Natural killer cell (primary cell): ENCODE measurements at regions not wholly inside any gene's neighbourhood (a gene's known extent, or its start where the extent isn't known, plus 50 kb on each side); places are given as distances from the start of the nearest gene placed in this dataset.

Experiments used
- ATAC-seq, 3 donors: fragments of 150-1000 bp in 2 of 3; fragments of 200-7000 bp in 1 of 3; cut with Tn5 transposase; 1 replicate in 1 of 3; 2 replicates in 2 of 3; pipeline ENCODE4 v1.10.0; 2021; ENCODE audit warnings: mild to moderate bottlenecking in 2 of 3, moderate library complexity in 2 of 3
- DNase-seq, 2 donors: peaks; one replicate each; pipeline versions ENCODE4 v3.0.0 to v3.0.0-alpha.2; 2013 to 2021; ENCODE audit warnings: mixed read lengths in 1 of 2
- H3K27ac ChIP-seq: one replicate; pipeline ENCODE4 v1.5.1; 2013; ENCODE audit warnings: mild to moderate bottlenecking, low read length
- H3K27me3 ChIP-seq: one replicate; pipeline ENCODE4 v1.6.1; 2013; ENCODE audit warnings: low read length; ENCODE audit not compliant: control insufficient read depth, insufficient read depth
- H3K36me3 ChIP-seq: one replicate; pipeline ENCODE4 v1.6.1; 2013; ENCODE audit warnings: low read length; ENCODE audit not compliant: control insufficient read depth, insufficient read depth
- H3K4me1 ChIP-seq: one replicate; pipeline ENCODE4 v1.6.1; 2013; ENCODE audit warnings: low read length; ENCODE audit not compliant: control insufficient read depth, insufficient read depth
- H3K4me3 ChIP-seq: one replicate; pipeline ENCODE4 v1.5.1; 2013; ENCODE audit warnings: low read length
- H3K9me3 ChIP-seq: one replicate; pipeline ENCODE4 v1.6.1; 2013; ENCODE audit warnings: low read length; ENCODE audit not compliant: control insufficient read depth, insufficient read depth
- H3K27ac Mint-ChIP-seq, 2 donors: one replicate each; pipeline ENCODE4 v1.8.0; 2022; ENCODE audit warnings: mild to moderate bottlenecking in 2 of 2, mixed read lengths in 2 of 2, moderate library complexity in 1 of 2
- H3K27me3 Mint-ChIP-seq, 2 donors: one replicate each; pipeline ENCODE4 v1.8.0; 2022; ENCODE audit warnings: low read depth in 2 of 2, mixed read lengths in 2 of 2
- H3K36me3 Mint-ChIP-seq: one replicate; pipeline ENCODE4 v1.8.0; 2022; ENCODE audit warnings: mixed read lengths
- H3K4me1 Mint-ChIP-seq, 2 donors: one replicate each; pipeline ENCODE4 v1.8.0; 2022; ENCODE audit warnings: mixed read lengths in 2 of 2
- H3K4me3 Mint-ChIP-seq: one replicate; pipeline ENCODE4 v1.8.0; 2022; ENCODE audit warnings: mild to moderate bottlenecking, moderate library complexity, mixed read lengths
- H3K9me3 Mint-ChIP-seq, 2 donors: one replicate each; pipeline ENCODE4 v1.8.0; 2022; ENCODE audit warnings: mixed read lengths in 2 of 2
- CTCF ChIP-seq: fragments of 200-600 bp; IDR thresholded peaks from one replicate; pipeline ENCODE4 v1.8.0; 2022; ENCODE audit warnings: antibody characterized with exemption
- WGBS: methylation state at CpG from one replicate; pipeline ENCODE4 v1.1.7; 2013; ENCODE audit warnings: missing lambda C conversion rate; ENCODE audit not compliant: insufficient coverage; 5-methylcytosine and 5-hydroxymethylcytosine counted together
- intact Hi-C: fragments of 100-400 bp; cut with micrococcal nuclease; formaldehyde crosslinking; loops from one replicate; pipeline ENCODE4 v1.14.2; 2022

GRCh38 chr6:22804620-22805261 lies 235.4 kb downstream of the HDGFL1 start:
- H3K27me3 ChIP-seq, result no peaks in the 10 kb centered on the region
- H3K4me3 ChIP-seq, result no peak overlapping the region
- TF ChIP-seq CTCF, result no peak
- H3K9me3 ChIP-seq, result no peaks in the 10 kb centered on the region
- Mint-ChIP-seq H3K9me3 (peaks cover 11 to 15% of the 10 kb centered on the region in 2 donors), H3K27me3 (no peaks in the 10 kb centered on the region), H3K4me1 (no peaks in the 10 kb centered on the region), H3K27ac (no peak overlapping the region), H3K36me3 (no peaks in the 10 kb centered on the region), H3K4me3 (no peak overlapping the region)
- no peak overlapping the region for H3K27ac ChIP-seq
- H3K36me3 ChIP-seq, result no peaks in the 10 kb centered on the region
- DNase-seq, result no peak
- WGBS, result 48% methylated on average over 5 of the region's 6 CpGs
- H3K4me1 ChIP-seq, result no peaks in the 10 kb centered on the region
- intact Hi-C loops, result no loop called here
- ATAC-seq, result no peak

- Histone ChIP-seq H3K4me1 (no peaks in the 10 kb centered on the region), H3K27ac (no peak overlapping the region), H3K36me3 (no peaks in the 10 kb centered on the region), H3K9me3 (no peaks in the 10 kb centered on the region), H3K27me3 (no peaks in the 10 kb centered on the region), H3K4me3 (no peak overlapping the region)
- ATAC-seq, result no peak
- no peak overlapping the region for H3K27ac Mint-ChIP-seq
- WGBS, result no CpG with 5 or more reads among the region's 1 CpG
- H3K9me3 Mint-ChIP-seq, result peaks cover 10 to 16% of the 10 kb centered on the region in 2 donors
- no peak for TF ChIP-seq CTCF
- no peaks in the 10 kb centered on the region for H3K36me3 Mint-ChIP-seq
- no peaks in the 10 kb centered on the region for H3K27me3 Mint-ChIP-seq
- DNase-seq, result no peak
- H3K4me3 Mint-ChIP-seq, result no peak overlapping the region
- H3K4me1 Mint-ChIP-seq, result no peaks in the 10 kb centered on the region
- intact Hi-C loops, result no loop called here
Measured at GRCh38 chr6:22807261-22807660, 237.9 kb downstream of the HDGFL1 start.

- Histone ChIP-seq H3K9me3 (no peaks in the 10 kb centered on the region), H3K4me1 (no peaks in the 10 kb centered on the region), H3K36me3 (no peaks in the 10 kb centered on the region), H3K4me3 (no peak overlapping the region), H3K27ac (no peak overlapping the region), H3K27me3 (no peaks in the 10 kb centered on the region)
- Mint-ChIP-seq H3K4me3 (no peak overlapping the region), H3K4me1 (no peaks in the 10 kb centered on the region), H3K36me3 (no peaks in the 10 kb centered on the region), H3K27me3 (no peaks in the 10 kb centered on the region), H3K27ac (no peak overlapping the region), H3K9me3 (peaks cover 10 to 14% of the 10 kb centered on the region in 2 donors)
- no peak for ATAC-seq
- no peak for DNase-seq
- intact Hi-C loops, result no loop called here
- TF ChIP-seq CTCF, result no peak
- 90% methylated on average over 3 of the region's 3 CpGs for WGBS
Measured at GRCh38 chr6:22807818-22808217, 238.5 kb downstream of the HDGFL1 start.

- Mint-ChIP-seq H3K27me3 (no peaks in the 10 kb centered on the region), H3K36me3 (no peaks in the 10 kb centered on the region), H3K9me3 (peaks cover 7 to 12% of the 10 kb centered on the region in 2 donors), H3K4me3 (no peak overlapping the region), H3K4me1 (no peaks in the 10 kb centered on the region), H3K27ac (no peak overlapping the region)
- H3K9me3 ChIP-seq, result no peaks in the 10 kb centered on the region
- no peak overlapping the region for H3K4me3 ChIP-seq
- H3K4me1 ChIP-seq, result no peaks in the 10 kb centered on the region
- no peaks in the 10 kb centered on the region for H3K36me3 ChIP-seq
- ATAC-seq (no peak), DNase-seq (no peak)
- no peaks in the 10 kb centered on the region for H3K27me3 ChIP-seq
- intact Hi-C loops, result no loop called here
- H3K27ac ChIP-seq, result no peak overlapping the region
- no peak for TF ChIP-seq CTCF
- WGBS, result no CpG with 5 or more reads among the region's 1 CpG
Measured at GRCh38 chr6:22808466-22808865, 239.1 kb downstream of the HDGFL1 start.
